GM20000 (cell line): ENCODE measurements at regions not wholly inside any gene's neighbourhood (a gene's known extent, or its start where the extent isn't known, plus 50 kb on each side); places are given as distances from the start of the nearest gene placed in this dataset.

Experiments used
- DNase-seq: peaks from one replicate; pipeline ENCODE4 v3.0.0; 2012; ENCODE audit warnings: low spot score
- TF ChIP-seq, protein P1 (sequence below): IDR thresholded peaks from 2 replicates; pipeline ENCODE4 v1.5.1; 2012; ENCODE audit warnings: mild to moderate bottlenecking, control low read depth; ENCODE audit errors: extremely low read depth, missing control alignments

DNA sequence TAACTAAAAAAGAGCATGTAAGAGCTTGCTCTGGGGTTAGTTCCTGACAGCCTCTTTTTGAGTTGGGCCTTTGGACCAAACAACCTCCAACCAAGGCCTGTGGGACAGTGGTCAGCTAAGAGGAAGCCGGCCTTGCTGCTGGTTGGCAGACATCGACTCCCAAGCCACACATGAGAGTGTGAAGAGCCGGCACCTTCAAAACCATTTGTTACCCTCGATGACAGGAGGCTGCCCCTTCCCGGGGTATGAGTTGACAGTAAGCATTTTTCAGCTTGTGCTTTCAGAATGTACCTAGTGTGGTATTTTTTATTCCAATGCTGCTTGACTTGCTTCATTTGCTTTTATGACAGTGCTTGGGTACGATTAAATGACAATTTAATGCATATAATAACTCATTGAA, 168.6 kb upstream of the IGFBP7 start:
- TF ChIP-seq, protein P1, sequence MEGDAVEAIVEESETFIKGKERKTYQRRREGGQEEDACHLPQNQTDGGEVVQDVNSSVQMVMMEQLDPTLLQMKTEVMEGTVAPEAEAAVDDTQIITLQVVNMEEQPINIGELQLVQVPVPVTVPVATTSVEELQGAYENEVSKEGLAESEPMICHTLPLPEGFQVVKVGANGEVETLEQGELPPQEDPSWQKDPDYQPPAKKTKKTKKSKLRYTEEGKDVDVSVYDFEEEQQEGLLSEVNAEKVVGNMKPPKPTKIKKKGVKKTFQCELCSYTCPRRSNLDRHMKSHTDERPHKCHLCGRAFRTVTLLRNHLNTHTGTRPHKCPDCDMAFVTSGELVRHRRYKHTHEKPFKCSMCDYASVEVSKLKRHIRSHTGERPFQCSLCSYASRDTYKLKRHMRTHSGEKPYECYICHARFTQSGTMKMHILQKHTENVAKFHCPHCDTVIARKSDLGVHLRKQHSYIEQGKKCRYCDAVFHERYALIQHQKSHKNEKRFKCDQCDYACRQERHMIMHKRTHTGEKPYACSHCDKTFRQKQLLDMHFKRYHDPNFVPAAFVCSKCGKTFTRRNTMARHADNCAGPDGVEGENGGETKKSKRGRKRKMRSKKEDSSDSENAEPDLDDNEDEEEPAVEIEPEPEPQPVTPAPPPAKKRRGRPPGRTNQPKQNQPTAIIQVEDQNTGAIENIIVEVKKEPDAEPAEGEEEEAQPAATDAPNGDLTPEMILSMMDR: no peak
- DNase-seq: no peak

DNA sequence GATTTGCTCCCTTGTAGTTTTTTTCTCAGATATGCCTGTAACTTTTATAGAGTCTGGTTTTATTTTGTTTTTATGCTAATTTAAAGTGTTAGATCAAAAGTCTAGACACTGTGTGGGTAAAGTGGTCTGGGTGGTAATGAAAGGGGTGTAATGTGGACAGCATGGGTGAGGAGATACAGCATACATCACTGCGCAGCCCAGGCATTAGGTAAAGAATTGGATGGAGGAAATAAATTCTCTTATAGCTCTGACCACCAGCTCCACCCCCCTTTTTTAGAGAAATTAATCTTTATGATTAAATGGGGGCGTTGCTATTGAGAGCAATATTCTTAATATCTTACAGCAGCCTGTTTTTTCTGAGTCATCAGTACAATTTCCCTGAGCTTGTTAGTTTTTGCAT, 163.9 kb upstream of the IGFBP7 start:
- DNase-seq: no peak
- TF ChIP-seq, protein P1: no peak

DNA sequence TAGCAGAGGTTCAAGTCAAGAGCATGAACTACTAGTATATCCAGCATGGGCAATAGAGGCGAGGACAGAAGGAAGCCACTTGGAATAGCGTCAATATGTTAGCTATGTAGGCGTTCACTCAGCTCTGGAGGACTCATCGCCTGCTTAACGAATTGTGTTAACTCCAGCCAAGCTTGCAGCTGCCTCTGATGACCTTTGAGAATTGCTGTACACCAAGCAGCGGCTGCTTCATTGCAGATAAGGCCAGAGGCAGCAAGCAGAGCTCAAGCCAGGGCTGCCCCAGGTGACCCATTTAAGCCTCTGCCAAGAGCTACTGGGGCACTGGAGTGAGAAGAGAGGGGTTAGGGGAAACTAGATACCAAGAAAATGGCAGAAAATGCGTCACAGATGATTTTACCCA, 160.2 kb upstream of the IGFBP7 start:
- TF ChIP-seq, protein P1: no peak
- DNase-seq: no peak

DNA sequence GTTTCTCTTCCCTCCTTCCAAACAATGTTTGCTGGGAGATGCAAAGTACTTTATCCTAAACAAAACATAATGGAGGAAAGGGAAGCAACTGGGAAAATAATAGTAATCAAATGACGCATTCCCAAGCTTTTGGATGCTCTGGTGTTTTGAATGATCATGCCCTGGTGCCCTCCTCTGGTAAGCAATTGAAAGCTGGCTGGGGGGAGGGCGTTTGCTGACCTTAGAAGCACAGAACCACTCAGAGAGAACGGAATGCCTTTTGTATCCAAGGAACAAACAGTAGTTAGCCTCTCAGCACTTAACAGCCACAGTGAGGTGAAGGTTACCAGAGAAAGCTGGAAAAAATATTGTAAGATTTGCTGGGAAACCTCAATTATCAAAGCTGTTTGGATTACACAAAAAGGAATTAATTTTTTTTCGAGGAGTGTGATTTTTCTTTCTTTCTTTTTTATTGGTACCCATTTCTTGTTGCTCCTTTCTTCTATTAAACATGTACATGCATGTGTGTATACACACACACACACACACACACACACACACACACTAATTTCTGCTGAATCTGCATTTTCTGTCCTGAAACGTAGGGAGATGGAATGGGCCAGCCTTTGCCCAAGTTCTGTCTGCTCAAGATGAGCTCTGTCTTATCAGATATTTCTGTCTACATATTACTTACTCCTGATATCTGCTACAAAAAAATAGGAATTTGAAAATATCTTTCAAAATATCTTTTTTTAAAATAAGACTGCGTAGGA, 155.8 kb upstream of the IGFBP7 start:
- TF ChIP-seq, protein P1: no peak
- DNase-seq: no peak

DNA sequence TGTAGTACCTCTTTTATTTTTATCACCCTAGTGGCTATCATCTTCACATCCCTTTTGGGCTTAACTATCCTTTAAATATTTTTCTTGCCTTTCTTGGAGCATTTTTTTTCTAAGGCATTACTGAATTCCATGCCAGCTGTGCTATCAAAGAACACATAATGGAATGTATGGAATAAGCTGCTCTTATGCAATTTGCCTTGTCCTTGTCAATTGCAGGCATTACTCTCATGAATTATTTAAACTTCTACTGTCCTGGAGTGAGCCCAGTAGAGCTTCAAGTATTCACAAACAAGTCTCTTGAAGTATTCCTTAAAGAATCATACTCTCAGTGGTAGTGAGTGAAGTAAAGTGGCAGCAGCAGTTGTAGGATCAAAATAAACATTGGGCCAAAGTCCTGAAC, 144.6 kb upstream of the IGFBP7 start:
- TF ChIP-seq, protein P1: no peak
- DNase-seq: no peak

DNA sequence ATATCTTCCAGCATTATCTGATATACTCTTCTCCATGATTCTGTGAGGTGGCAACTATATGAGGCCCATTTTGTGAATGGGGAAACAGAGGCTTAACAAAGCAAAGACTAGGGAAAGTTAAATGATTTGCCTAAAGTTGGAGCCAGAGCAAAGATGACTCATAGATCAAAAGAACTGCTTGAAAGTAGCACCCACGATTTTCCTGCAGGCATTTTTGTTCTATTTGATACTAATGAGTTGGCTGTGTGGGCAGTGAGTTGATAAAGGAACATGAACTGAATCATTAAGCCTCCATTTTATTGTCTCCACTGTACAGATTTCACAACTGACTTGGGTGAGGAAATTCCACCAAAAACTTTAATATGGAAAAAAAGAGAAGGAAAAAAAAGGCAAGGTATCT, 138.9 kb upstream of the IGFBP7 start:
- DNase-seq: no peak
- TF ChIP-seq, protein P1: no peak

DNA sequence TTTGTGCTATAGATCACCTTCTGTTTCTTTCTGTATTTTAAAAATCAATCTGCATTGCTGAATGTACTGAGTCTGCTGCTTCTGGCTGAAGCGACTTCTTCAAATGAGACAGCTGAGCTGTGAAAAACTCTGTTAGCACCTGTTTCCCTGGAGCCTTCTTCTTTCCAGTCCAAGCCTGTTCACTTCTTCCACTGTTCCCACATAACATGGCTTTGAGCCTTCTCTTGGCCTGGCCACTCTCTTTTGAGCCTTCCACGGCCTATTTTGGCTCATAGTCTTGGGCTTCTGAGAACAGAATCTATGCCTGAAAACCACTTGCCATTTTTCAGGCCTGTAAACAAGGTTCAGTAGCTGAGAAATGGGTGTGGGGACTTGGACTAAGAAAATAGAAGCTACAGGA, 132.9 kb upstream of the IGFBP7 start:
- TF ChIP-seq, protein P1: no peak

More for the DNA sequence above, 132.9 kb upstream of the IGFBP7 start:
- no peak for DNase-seq
